WI38 (cell line): ENCODE measurements at regions not wholly inside any gene's neighbourhood (a gene's known extent, or its start where the extent isn't known, plus 50 kb on each side); places are given as distances from the start of the nearest gene placed in this dataset.

ENCODE experiments used
- H3K4me3 ChIP-seq: 2 replicates; pipeline ENCODE4 v1.5.1; 2011; ENCODE audit warnings: low read depth, mild to moderate bottlenecking, control low read depth, low read length
- TF ChIP-seq, protein P1 (sequence below): IDR thresholded peaks from 2 replicates; pipeline ENCODE4 v1.5.1; 2012; ENCODE audit warnings: low read depth, mild to moderate bottlenecking, control low read depth, low read length

DNA sequence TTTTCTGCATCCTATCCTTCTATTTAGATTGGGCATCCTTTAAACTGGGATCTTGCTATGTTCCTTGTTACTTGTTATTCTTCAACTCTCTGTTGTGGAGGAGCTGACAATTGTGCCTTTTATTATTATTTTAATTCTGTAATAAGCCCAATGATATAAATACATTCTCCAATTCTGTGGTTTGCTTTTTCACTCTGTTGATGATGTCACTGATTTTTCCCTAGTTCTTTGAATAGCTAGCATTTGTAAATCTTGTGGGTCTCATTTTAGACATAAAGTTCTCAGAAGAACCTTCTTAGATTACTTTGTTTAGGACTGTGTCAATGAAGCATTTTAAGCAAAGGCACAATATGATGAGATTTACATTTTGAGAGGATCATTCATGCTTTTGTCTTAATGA lies 79.5 kb upstream of the SLC8A1 start:
- no peak overlapping the region for H3K4me3 ChIP-seq
- TF ChIP-seq, protein P1, sequence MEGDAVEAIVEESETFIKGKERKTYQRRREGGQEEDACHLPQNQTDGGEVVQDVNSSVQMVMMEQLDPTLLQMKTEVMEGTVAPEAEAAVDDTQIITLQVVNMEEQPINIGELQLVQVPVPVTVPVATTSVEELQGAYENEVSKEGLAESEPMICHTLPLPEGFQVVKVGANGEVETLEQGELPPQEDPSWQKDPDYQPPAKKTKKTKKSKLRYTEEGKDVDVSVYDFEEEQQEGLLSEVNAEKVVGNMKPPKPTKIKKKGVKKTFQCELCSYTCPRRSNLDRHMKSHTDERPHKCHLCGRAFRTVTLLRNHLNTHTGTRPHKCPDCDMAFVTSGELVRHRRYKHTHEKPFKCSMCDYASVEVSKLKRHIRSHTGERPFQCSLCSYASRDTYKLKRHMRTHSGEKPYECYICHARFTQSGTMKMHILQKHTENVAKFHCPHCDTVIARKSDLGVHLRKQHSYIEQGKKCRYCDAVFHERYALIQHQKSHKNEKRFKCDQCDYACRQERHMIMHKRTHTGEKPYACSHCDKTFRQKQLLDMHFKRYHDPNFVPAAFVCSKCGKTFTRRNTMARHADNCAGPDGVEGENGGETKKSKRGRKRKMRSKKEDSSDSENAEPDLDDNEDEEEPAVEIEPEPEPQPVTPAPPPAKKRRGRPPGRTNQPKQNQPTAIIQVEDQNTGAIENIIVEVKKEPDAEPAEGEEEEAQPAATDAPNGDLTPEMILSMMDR: no peak

DNA sequence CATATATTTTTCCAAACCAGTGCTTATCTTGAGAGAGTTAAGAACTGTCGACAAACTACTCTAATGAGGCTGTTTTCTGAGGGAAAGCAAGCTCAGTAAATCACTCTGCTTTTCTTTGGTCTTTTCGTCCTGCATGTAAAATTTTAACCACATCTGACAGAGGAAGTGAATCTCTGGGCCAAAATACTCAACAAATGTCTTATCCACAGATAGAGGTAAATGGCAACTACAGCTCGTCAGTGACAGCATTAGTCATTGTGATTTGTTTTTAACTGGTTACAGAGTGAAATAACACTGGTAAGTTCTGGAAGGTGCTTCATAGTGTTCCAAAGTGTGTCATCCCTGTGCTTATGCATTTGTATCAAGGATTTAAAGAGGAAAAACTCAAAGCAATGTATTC lies 82.6 kb upstream of the SLC8A1 start:
- H3K4me3 ChIP-seq: no peak overlapping the region
- TF ChIP-seq, protein P1: no peak

DNA sequence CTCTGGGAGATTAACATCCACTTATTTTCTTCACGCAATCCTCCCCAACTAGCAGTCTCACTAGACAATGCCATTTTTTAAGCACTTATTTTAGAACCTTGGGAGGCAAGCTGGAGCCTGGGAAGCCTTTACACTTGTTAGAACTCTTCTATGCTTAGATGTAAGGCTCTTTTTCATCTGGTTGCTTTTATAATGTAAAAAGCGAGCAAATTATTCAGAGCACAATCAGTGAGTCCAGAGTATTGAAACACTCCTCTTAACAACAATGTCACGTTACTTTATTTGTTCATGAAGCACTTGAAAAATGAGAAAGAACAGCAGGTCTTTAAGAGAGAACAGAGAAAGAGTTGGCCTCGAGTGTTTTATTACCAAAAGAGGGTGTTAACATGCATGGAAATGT lies 84.1 kb upstream of the SLC8A1 start:
- no peak overlapping the region for H3K4me3 ChIP-seq
- TF ChIP-seq, protein P1: no peak

DNA sequence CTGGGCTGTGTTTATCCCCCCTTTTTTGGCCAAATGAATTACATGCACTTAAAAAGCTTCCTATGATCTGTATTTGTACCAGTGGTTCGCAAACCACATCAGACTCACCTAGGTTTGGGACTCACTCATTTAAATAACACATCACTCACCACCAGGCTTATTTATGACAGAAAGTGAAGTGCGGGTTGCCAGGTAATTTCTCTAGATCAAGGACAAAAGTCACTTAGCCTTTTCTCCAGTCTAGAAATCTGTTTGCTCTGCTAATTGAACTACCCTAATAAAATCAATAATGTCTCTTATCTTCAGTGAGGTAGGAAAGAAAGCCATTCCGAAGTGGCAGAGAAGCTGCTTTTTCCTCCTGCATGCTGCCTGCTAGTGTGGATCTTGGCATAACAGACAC lies 88.1 kb upstream of the SLC8A1 start:
- H3K4me3 ChIP-seq: no peak overlapping the region
- TF ChIP-seq, protein P1: no peak

DNA sequence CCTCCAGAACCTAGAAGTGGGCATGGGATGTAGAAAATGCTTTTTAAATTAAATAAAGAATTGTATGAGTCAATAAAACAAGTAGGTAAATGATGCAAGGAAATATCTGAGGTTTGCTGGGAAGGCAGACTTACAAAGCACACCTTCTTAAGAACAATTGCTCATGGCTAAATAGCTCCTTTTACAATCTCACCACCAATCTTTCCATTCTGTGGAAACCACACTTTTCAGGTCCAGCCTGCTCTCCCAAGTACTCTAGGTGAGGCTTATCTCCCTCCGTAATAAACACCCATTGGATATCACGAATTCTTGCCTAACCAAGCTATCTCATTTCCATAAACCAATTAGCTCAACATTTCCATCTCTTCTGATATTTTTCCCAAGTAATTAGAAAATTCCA lies 91.5 kb upstream of the SLC8A1 start:
- H3K4me3 ChIP-seq: no peak overlapping the region
- TF ChIP-seq, protein P1: no peak

DNA sequence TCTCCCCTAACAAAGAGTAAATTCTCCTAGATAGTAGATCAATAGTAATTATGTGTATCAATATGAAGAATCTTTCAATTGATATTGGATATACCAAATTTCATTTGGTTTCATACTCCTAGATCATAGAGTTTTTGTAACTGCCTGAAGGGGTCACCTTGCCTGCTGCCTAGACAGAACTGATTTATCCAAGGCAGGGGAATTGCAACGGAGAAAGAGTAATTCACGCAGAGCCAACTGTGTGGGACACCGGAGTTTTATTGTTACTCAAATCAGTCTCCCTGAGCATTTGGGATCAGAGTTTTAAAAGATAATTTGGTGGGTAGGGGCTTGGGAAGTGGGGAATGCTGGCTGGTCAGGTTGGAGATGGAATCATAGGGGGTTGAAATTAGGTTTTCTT lies 92.2 kb upstream of the SLC8A1 start:
- H3K4me3 ChIP-seq: no peak overlapping the region
- TF ChIP-seq, protein P1: no peak

DNA sequence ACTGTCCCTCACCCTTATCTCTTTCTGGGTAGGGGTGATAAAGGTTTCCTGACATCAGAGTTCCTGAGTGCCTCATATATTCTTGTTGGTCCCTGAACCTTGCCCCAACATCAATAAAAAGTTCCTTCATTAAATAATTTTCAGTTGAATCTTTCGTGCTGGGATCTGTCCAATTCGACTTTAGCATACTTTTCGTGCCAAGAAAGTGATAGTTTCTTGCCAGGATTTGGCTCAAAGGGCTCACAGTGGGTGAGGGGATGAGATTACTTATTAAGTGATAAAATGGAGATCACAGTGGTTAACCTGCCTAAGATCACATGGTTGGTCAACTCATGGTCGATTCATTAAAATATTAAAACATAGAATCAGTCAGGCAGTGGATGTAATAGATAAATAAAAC lies 93.8 kb upstream of the SLC8A1 start:
- H3K4me3 ChIP-seq: no peak overlapping the region
- TF ChIP-seq, protein P1: no peak
